Tibial artery (tissue), 4 donors: ENCODE measurements at regions not wholly inside any gene's neighbourhood (a gene's known extent, or its start where the extent isn't known, plus 50 kb on each side); places are given as distances from the start of the nearest gene placed in this dataset.
A peak's percentile ranks its signal among the peaks of the same experiment; 100 is the strongest.
"Not testable (repeated sequence)": the region's sequence is repeated elsewhere in the genome, so short reads cannot be mapped to it uniquely, and the experiment has no call there.

ENCODE experiments used
- DNase-seq, 2 donors: peaks; one replicate each; pipeline ENCODE4 v3.0.0-alpha.2; 2019
- H3K27ac ChIP-seq, 2 donors: fragments of 200-600 bp; sonication (generic) in 1 of 2; 1 replicate in 1 of 2; 2 replicates in 1 of 2; pipeline ENCODE4 v1.5.1; 2018 to 2019; ENCODE audit warnings: mild to moderate bottlenecking in 1 of 2
- H3K27me3 ChIP-seq, 2 donors: fragments of 200-600 bp; sonication (generic) in 1 of 2; one replicate each; pipeline versions ENCODE4 v1.5.1 to v1.6.0; 2016 to 2019
- H3K36me3 ChIP-seq, 3 donors: fragments of 200-600 bp; sonication (generic) in 2 of 3; one replicate each; pipeline ENCODE4 v1.5.1; 2016 to 2019; ENCODE audit warnings: mild to moderate bottlenecking in 2 of 3
- H3K4me1 ChIP-seq, 4 donors: fragments of 200-600 bp; sonication (generic) in 2 of 4; 1 replicate in 3 of 4; 2 replicates in 1 of 4; pipeline ENCODE4 v1.5.1; 2016 to 2019
- H3K4me3 ChIP-seq, 2 donors: fragments of 200-600 bp; sonication (generic) in 1 of 2; 1 replicate in 1 of 2; 2 replicates in 1 of 2; pipeline ENCODE4 v1.5.1; 2018 to 2019; ENCODE audit warnings: mild to moderate bottlenecking in 2 of 2
- H3K9me3 ChIP-seq, 3 donors: fragments of 200-600 bp; sonication (generic) in 1 of 3; one replicate each; pipeline ENCODE4 v1.5.1; 2016 to 2019
- intact Hi-C: fragments of 100-400 bp; cut with DNase I; formaldehyde crosslinking; loops from one replicate; pipeline ENCODE4 v1.15.0; 2023; ENCODE audit warnings: low total_unique reads
- TF ChIP-seq, protein P1 (sequence below), 2 experiments: fragments of 200-600 bp in 1 of 2; fragments of 450-650 bp in 1 of 2; IDR thresholded peaks; one replicate each; pipeline ENCODE4 v1.5.1; 2017 to 2019; ENCODE audit warnings: antibody characterized with exemption in 2 of 2, mild to moderate bottlenecking in 1 of 2, moderate library complexity in 1 of 2

DNA sequence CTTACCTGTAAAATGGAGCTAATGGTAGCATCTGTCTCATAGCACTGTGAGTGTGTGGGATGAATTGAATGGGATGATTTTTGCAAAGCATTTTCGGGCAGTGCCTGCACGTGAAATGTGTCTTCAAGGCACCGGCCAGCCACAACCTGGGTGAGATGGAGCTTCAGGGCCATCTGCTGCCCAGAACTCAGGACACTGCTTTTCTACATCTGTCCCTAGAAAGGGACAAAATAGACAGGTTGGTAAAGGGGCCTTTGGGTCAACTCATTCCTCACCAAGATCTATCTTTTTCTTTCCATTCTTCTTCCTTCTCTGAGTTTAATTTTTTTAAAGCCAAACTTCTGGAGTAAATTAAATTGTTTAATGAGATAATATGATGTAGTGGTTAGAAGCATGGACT lies 106.5 kb downstream of the UTP18 start:
- DNase-seq, result no peak
- intact Hi-C loops, result no loop called here
- Histone ChIP-seq H3K27ac (no peak overlapping the region), H3K4me3 (no peak overlapping the region), H3K4me1 (no peaks in the 10 kb centered on the region), H3K9me3 (no peaks in the 10 kb centered on the region), H3K36me3 (no peaks in the 10 kb centered on the region), H3K27me3 (no peaks in the 10 kb centered on the region)
- TF ChIP-seq, protein P1, sequence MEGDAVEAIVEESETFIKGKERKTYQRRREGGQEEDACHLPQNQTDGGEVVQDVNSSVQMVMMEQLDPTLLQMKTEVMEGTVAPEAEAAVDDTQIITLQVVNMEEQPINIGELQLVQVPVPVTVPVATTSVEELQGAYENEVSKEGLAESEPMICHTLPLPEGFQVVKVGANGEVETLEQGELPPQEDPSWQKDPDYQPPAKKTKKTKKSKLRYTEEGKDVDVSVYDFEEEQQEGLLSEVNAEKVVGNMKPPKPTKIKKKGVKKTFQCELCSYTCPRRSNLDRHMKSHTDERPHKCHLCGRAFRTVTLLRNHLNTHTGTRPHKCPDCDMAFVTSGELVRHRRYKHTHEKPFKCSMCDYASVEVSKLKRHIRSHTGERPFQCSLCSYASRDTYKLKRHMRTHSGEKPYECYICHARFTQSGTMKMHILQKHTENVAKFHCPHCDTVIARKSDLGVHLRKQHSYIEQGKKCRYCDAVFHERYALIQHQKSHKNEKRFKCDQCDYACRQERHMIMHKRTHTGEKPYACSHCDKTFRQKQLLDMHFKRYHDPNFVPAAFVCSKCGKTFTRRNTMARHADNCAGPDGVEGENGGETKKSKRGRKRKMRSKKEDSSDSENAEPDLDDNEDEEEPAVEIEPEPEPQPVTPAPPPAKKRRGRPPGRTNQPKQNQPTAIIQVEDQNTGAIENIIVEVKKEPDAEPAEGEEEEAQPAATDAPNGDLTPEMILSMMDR (IDR thresholded peaks at IDR 0.05), result no peak

DNA sequence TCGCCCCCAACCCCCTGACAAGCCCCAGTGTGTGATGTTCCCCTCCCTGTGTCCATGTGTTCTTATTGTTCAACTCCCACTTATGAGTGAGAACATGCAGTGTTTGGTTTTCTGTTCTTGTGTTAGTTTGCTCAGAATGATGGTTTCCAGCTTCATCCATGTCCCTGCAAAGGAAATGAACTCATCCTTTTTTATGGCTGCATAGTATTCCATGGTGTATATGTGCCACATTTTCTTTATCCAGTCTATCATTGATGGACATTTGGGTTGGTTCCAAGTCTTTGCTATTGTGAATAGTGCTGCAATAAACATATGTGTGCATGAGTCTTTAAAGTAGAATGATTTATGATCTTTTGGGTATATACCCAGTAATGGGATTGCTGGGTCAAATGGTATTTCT lies 107.5 kb downstream of the UTP18 start:
- intact Hi-C loops, result not testable (repeated sequence)

DNA sequence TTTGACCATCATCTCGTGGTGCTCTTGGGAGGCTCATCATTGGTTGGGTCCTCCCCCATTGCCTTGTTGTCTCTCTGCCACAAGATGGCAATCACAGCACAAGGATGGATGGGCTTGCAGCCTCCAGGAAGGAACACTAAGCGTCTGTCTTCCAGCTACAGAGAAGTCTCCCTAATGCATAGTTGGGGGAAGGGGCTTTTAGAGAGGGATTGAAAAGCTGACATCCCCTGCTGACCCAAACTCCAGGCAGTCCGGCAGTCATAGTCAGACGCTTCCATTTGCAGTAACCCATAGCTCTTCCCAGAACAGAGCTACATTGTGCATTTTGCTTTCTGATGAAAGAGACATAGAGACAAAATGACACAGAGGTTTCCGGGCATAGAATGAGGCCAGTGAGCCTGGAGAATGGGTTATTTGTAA lies 111.4 kb downstream of the UTP18 start:
- peak in 1 of 2 donors; percentile 28 for DNase-seq
- Histone ChIP-seq H3K9me3 (no peaks in the 10 kb centered on the region), H3K36me3 (no peaks in the 10 kb centered on the region), H3K27ac (no peak overlapping the region), H3K27me3 (no peaks in the 10 kb centered on the region), H3K4me3 (no peak overlapping the region), H3K4me1 (no peaks in the 10 kb centered on the region)
- TF ChIP-seq, protein P1 (IDR thresholded peaks at IDR 0.05), result peak; percentile 25 to 27
- intact Hi-C loops, result no loop called here

More for the DNA sequence above, 107.5 kb downstream of the UTP18 start:
- not testable (repeated sequence) for H3K36me3 ChIP-seq, H3K9me3 ChIP-seq, H3K4me3 ChIP-seq, DNase-seq, H3K27ac ChIP-seq, H3K27me3 ChIP-seq, H3K4me1 ChIP-seq

DNA sequence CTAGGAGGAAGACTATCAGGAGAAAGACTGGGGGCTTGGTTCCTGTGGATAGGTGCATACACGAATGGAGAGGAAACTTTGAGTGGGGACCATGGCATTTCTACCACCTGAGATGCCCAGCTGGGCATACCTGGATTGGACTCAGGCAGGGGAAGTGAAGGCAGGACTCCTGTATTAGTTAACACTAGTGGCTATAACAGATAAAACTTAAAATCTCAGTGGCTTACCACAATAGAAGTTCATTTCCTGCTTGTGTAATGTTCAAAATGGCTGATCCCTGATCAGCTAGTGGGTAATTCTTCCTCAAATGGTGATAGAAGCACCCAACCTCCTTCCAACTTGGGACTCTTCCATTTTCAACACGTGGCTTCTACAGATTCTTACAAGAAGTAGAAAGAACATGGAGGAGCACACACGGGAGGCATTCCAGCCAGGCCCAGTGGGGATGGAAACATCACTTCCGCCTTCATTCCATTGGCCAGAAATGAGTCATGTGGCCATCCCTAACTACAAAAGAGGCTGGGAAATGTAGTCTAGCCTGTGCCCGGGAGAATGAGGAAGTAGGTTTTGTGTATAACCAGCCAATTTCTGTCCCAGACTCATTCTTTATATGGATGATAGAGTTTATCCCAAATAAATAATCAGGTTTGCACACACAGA lies 112.1 kb downstream of the UTP18 start:
- TF ChIP-seq, protein P1 (IDR thresholded peaks at IDR 0.05), result no peak
- Histone ChIP-seq H3K4me1 (no peaks in the 10 kb centered on the region), H3K27ac (no peak overlapping the region), H3K4me3 (no peak overlapping the region), H3K36me3 (no peaks in the 10 kb centered on the region), H3K27me3 (no peaks in the 10 kb centered on the region), H3K9me3 (no peaks in the 10 kb centered on the region)
- DNase-seq, result peak in 1 of 2 donors; percentile 40
- intact Hi-C loops, result no loop called here

DNA sequence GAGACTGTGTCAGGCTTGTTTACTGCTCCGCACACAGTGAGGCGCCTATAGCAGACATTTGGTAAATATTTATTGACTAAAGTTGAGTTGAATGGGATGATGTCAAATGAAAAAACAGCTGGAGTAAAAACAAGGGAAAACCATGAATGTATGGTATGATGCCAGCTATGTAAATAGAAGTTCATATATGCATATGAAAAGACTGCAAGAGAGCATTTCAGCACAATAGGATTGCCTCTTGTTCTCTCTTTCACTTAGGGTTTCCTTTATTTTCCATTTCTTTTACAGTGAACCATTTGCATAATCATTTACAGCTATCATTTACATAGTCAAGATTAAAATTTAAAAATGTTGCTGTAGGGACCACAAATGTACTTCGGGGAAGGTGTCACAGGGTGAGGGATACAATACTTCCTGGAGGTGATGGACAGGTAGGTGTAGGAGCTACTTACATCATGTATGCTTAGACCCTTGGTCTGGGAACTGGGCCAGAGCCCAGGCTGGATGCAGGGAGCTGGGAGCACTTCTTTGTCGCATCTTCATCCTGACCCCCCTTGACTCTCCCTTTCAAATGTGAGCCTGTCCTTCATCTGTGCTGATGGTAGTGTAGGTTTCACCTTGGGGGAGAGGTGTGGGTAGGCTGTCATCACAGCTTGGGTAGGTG lies 113.3 kb downstream of the UTP18 start:
- H3K27me3 ChIP-seq, result no peaks in the 10 kb centered on the region
- TF ChIP-seq, protein P1 (IDR thresholded peaks at IDR 0.05), result no peak
- no peak overlapping the region for H3K4me3 ChIP-seq
- H3K36me3 ChIP-seq, result no peaks in the 10 kb centered on the region
- no peaks in the 10 kb centered on the region for H3K9me3 ChIP-seq
- no peak overlapping the region for H3K27ac ChIP-seq
- H3K4me1 ChIP-seq, result no peaks in the 10 kb centered on the region
- intact Hi-C loops, result no loop called here
- DNase-seq, result no peak

DNA sequence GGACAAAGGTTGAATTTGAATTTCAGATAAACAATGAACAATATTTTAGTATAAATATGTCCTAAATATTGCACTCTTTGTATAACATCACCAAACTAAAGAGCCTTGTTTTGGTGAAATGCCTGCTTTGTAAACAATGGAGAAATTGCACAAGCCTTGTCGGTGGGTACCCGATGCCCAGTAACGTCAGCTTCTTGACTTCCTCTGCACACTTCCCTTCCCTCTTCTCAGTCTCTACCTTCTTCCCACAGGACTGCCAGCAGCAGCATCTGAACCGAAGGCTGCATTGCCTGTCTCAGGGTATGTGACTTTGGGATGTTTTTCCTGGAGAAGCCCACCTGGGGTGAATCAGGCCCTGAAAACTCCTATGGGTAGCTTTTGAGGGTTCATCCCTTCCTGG lies 113.9 kb downstream of the UTP18 start:
- DNase-seq, result no peak
- intact Hi-C loops, result no loop called here

More for the DNA sequence above, 113.9 kb downstream of the UTP18 start:
- Histone ChIP-seq H3K27me3 (no peaks in the 10 kb centered on the region), H3K4me3 (no peak overlapping the region), H3K36me3 (no peaks in the 10 kb centered on the region), H3K4me1 (no peaks in the 10 kb centered on the region), H3K9me3 (no peaks in the 10 kb centered on the region), H3K27ac (no peak overlapping the region)
- TF ChIP-seq, protein P1 (IDR thresholded peaks at IDR 0.05), result no peak
